ENCODE measurements at regions not wholly inside any gene's neighbourhood (a gene's known extent, or its start where the extent isn't known, plus 50 kb on each side); places are given as distances from the start of the nearest gene placed in this dataset.
"Not testable (repeated sequence)": the region's sequence is repeated elsewhere in the genome, so short reads cannot be mapped to it uniquely, and the experiment has no call there.

DNA sequence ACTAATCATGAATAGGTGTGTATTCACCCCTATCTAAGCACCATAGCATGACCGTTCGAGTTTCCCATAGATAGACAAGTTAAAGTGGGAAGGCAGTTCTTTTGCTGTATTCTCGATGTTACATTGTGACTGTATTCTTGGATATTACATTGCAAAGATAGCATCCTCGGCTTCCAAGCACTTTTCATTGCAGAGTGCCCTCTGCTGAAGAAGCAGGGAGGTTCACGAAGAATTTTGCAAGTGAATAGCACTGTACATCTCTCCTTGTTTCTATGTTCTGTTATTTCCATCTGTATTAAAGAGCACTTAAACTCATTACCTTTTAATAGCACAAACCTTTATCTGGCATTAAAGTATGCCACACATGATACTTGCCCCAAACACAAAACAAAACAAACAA, 426.7 kb upstream of the ARX start:
- no peak for DNase-seq (ENCODE audit: low read depth in 1 of 2, low spot score in 1 of 2)

DNA sequence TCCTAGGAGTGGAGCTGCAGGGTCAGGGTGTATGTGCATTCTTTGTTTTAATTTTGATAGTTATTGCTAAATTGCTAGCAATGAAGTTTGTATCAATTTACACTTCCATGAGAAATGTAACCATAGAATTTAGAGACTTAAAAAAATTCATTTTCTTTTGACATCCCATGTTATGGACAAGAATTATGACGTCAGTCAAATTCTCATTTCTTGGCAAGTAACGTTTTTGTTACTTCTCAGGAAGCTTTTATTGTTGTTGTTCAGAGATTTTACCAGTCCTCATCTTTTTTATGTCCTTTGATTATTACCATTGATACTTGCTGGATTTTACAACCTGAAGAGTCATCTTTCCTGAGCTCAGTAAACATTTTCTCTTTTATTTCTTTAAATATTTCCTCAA, 417.5 kb upstream of the ARX start:
- DNase-seq (ENCODE audit: low read depth in 1 of 2, low spot score in 1 of 2) = no peak

DNA sequence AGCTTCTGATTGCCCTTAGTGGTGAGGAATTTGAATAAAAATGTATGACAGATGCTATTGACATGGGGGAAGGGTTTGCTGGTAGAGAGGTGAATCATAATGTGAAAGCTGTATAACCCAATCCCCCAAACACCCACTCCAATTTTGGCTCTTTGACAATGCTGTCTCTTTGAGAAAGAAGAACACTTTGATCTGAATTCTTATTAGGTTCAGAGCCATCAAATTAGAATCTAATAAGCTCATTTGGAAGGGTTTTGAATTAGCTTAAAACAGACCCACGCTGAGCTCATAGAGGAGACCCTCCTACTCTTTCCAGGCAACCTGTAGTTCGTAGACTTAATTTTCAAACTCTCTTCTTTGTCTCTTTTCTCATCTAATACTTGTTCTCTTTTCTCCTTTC, 416.6 kb upstream of the ARX start:
- DNase-seq (ENCODE audit: low read depth in 1 of 2, low spot score in 1 of 2) = no peak

GRCh38 chrX:25427873-25428555, 412.2 kb upstream of the ARX start:
- no peak for DNase-seq (ENCODE audit: low read depth in 1 of 2, low spot score in 1 of 2)

DNA sequence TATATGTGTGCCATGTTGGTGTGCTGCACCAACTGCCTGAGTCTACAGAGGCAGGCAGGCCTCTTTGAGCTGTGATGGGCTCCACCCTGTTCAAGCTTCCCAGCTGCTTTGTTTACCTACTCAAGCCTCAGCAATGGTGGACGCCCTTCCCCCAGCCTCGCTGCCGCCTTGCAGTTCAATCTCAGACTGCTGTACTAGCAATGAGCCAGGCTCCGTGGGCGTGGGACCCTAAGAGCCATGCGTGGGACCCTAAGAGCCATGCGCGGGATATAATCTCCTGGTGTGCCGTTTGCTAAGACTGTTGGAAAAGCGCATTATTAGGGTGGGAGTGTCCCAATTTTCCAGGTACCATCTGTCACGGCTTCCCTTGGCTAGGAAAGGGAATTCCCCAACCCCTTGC, 388.4 kb upstream of the ARX start:
- not testable (repeated sequence) for DNase-seq (ENCODE audit: low read depth in 1 of 2, low spot score in 1 of 2)

GRCh38 chrX:25389266-25389665, 373.5 kb upstream of the ARX start:
- DNase-seq (ENCODE audit: low read depth in 1 of 2, low spot score in 1 of 2) = no peak

DNA sequence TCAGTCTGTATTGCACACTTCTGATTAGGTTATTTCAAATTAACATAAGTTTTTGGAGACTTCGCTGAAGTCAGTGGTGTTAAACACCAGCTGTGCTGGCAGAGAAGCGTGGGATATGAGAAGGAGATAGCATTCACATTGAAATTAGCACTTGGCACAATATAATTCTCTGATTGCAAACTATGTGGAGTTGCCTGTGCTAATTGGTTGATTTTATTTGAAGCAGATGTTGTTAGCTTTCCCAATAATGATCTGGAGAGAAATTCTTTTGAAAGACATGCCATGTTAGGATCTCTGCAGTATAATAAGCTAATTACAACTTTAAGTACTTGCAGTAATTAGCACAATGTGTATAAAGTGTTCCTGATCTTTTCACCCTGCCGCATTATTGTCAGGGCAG, 367.4 kb upstream of the ARX start:
- no peak for DNase-seq (ENCODE audit: low read depth in 1 of 2, low spot score in 1 of 2)

DNA sequence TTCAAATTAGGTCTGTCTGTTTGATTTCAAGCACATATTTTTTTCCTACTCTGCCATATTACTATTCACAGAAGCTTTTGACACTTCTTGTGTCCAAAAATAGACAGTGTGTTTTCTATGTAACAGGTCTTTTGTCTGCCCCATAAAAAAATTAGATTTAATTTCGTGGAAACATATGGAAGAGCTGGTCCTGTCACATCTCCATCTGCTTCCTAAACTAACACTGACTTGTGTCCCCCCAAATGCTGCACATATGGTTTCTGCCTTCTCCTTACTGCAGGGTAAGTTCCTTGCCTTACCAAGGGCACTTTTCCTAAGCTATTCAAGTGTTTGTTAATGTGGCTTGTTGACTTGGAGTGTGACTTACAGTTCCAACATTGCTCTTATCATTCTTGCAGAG, 340.7 kb upstream of the ARX start:
- DNase-seq (ENCODE audit: low read depth in 1 of 2, low spot score in 1 of 2) = no peak

DNA sequence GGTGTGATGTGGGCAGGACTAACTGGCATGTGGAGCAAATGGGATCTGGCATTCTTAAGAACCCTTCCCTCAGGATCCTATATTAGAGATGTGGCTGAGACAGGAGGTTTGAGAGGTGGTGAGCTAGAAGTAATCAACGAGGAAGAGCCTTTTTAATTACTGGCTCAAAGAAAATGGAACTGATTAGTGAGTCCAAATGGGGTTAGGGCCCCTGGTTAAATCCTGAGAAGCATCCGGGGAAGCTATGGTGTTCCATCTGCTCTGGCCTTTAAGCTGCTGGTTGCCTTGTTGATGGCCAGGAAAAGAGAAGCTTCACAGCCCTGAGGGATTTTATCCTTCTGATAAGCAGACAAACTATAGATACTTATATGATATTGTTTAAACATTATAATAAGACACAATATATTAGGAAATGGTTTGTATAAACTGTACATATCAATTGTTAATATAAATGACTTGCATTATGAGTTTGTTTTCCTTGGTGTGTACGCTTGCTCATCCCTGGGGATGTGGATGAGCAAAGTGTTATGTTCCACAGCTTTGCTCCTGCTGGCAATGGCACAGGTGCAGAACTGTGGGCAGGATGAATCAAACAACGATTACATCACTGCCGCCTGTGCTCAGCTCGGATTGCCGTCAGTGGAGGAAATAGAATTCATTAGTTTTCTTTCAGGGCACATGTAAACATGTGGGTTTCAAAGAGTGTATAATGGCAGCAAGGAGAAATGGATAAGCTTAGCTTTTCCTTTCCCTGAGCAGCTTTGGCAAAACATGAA, 328.6 kb upstream of the ARX start:
- DNase-seq (ENCODE audit: low read depth in 1 of 2, low spot score in 1 of 2) = no peak

GRCh38 chrX:25343060-25343459, 327.3 kb upstream of the ARX start:
- DNase-seq (ENCODE audit: low read depth in 1 of 2, low spot score in 1 of 2) = no peak

DNA sequence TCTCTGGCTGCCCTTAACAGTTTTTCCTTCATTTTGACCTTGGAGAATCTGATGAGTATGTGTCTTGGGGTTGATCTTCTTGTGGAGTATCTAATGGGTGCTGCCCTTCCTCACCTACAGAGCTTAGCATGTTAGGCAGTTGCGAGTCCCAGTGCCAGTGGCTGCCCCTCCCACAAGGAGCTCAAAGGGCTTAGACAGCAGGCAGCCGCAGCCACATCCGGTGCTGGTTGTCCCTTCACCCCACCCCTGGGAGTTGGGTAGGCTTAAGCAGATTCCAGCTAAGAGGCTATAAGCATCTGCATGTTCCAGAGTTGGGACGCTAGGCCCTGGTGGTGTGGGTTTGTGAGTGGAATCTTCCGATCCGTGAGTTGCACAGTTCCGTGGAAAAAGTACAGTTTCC, 322.1 kb upstream of the ARX start:
- DNase-seq (ENCODE audit: low read depth in 1 of 2, low spot score in 1 of 2) = no peak

DNA sequence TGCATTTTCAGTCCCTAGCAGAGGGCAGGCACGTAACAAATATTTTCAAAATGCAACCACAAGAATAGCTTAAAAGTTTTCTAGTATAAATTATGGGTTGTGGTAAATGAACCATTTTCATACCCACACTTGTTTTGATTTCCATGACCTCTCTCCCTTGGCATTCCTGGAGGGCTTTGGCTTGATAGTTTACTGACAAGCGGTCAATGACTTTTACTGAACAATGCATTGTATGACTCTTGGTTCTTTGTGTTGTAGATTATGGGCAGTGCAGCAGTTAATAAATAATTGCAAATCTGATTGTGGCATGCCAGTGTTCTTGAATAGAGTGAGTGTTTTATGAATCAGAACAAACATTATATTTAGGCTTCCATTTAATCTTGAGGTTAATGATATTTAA, 285.2 kb upstream of the ARX start:
- no peak for DNase-seq (ENCODE audit: low read depth in 1 of 2, low spot score in 1 of 2)

- DNase-seq (ENCODE audit: low read depth in 1 of 2, low spot score in 1 of 2) = no peak
Observed at GRCh38 chrX:25296850-25297249, 281.1 kb upstream of the ARX start.

DNA sequence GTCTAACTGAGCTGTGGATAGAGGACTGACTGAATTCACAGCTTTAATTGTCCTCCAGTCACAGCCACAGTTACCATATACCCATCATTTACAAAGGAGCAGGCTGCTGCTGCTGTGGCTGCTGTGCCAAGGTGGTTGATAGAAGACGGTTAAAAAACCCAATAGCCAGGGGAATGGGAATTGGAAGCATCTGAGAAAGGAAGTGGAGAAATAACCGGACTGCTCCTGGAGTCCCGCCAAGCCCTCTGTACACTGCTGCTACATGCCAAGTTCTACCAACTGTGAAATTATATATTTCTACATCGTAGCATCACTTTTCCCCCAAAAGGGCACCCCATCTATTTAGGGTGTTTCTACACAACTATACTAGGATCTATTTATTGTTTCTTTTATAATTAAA, 279.7 kb upstream of the ARX start:
- DNase-seq (ENCODE audit: low read depth in 1 of 2, low spot score in 1 of 2) = no peak

- no peak for DNase-seq (ENCODE audit: low read depth in 1 of 2, low spot score in 1 of 2)
Observed at GRCh38 chrX:25290132-25290531, 274.4 kb upstream of the ARX start.

- DNase-seq (ENCODE audit: low read depth in 1 of 2, low spot score in 1 of 2) = no peak
Observed at GRCh38 chrX:25288676-25289075, 272.9 kb upstream of the ARX start.

GRCh38 chrX:25287521-25287920, 271.8 kb upstream of the ARX start:
- DNase-seq (ENCODE audit: low read depth in 1 of 2, low spot score in 1 of 2) = no peak

GRCh38 chrX:25285598-25285997, 269.8 kb upstream of the ARX start:
- no peak for DNase-seq (ENCODE audit: low read depth in 1 of 2, low spot score in 1 of 2)

- no peak for DNase-seq (ENCODE audit: low read depth in 1 of 2, low spot score in 1 of 2)
Observed at GRCh38 chrX:25279510-25279909, 263.7 kb upstream of the ARX start.

DNA sequence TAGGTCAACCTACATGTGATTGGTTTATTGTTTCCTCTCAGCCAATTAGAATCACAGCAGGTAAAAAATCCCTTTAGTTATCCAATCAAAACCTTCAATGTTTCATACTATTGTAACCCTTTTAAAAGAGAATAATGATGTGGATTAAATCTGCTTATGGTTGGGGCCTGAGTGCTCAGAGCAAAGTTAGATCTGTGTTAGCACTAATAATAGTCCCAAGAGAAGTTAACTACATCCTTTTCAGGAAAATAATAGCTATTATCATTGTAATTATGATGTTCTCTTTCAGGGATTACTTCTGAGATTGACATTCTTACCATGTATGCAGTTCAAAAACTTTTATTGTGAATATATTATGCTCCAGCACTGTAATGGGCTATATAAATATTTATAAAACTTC, 262.6 kb upstream of the ARX start:
- DNase-seq (ENCODE audit: low read depth in 1 of 2, low spot score in 1 of 2) = no peak

DNA sequence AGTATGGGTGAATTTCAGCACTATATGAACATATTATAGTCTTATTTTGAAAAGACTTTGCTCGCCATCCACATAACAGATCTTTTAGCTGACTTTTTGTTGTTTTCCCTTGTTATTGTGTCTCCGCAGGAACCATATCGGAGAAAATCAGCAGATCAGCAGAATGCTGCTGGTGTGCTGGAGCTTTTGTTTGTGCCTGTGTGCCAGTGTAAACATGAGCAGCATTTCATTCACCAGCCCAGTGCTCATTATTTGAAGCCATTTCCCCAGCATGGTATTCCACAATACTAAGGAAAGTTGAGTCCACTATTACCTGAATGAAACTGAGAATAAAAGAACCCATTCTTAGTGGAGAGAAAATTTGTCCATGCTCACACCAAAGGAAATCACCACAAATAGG, 261.8 kb upstream of the ARX start:
- DNase-seq (ENCODE audit: low read depth in 1 of 2, low spot score in 1 of 2) = no peak

DNA sequence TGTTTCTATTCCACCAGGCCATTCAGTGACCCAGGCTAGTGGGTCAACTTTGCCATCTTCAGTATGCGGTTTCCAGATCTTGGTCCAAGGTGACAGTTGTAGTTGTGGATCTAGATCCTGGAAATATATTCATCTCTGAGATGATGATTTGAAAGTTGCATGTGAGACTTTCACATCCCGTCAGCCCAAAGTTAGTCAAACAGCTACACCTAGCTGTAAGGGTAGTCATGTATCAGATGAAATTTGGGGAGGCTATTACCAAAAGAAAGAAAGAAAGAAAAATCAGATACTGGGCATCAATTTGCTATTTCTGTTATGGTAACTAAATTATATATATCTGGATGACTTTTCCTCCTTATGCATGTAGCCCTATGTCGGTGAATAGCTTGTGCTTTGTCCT, 259.4 kb upstream of the ARX start:
- DNase-seq (ENCODE audit: low read depth in 1 of 2, low spot score in 1 of 2) = no peak

DNA sequence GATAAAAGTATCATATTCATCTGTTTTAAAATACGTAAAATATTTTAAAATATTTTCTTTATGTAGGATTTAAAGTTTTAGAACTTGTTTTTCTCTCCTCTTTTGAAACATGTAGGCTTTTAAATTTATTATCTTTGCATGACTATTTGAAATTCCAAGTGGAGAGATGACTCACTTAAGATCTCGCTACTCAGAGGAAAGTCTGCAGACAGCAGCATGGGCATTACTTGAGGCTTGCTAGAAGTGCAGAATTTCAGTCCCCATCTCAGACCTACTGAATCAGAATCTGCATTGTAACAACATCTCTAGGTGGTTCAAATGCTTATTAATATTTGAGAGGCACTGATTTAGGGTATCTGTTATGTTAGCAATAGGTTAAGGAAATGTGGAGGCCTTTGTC, 225.7 kb upstream of the ARX start:
- no peak for DNase-seq (ENCODE audit: low read depth in 1 of 2, low spot score in 1 of 2)
